ENCODE measurements at regions not wholly inside any gene's neighbourhood (a gene's known extent, or its start where the extent isn't known, plus 50 kb on each side); places are given as distances from the start of the nearest gene placed in this dataset.
A peak's percentile ranks its signal among the peaks of the same experiment; 100 is the strongest.
"Not testable (repeated sequence)": the region's sequence is repeated elsewhere in the genome, so short reads cannot be mapped to it uniquely, and the experiment has no call there.

DNA sequence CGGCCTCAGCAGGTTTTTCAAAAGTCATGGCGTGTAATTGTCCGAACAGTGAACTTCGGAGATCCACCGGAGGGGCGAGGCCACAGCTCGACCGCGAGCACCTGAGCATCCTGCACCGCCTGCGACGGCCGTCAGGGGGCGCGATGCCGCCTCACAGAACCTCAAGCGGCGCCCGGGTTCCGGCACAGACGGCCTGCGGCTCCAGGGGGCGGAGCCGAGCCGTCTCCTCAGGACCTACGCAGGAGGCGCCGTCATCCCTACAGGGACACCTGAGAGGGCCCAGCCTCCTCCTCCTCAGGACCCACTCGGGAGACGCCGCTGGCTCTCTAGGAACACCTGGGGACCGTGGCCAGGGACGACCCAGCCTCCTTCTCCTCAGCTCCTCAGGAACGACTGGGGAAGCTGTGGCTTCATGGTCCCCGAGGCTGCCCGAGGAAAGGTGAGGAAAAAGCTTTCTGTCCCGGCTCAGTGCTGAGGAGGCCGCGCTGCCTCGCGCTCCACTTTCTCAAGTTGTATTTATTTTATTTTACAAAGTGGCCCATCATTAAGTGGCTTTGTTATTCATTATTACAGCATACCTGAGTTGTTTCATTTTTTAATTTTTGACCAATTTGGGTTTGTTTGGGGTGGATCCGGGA, 197.3 kb downstream of the LMLN start:
- Histone ChIP-seq H3K4me3 (ENCODE audit: severe bottlenecking) (peak overlapping the region; percentile 35), H3K27ac (ENCODE audit: poor library complexity, severe bottlenecking) (peak overlapping the region; percentile 39)
- not testable (repeated sequence) for H3K27me3 ChIP-seq (ENCODE audit: insufficient read depth, poor library complexity, severe bottlenecking); H3K9me3 ChIP-seq (ENCODE audit: severe bottlenecking); H3K4me1 ChIP-seq (ENCODE audit: insufficient read depth, poor library complexity, severe bottlenecking); H3K36me3 ChIP-seq (ENCODE audit: low read depth); DNase-seq (ENCODE audit: low spot score)
- TF ChIP-seq, protein P1, sequence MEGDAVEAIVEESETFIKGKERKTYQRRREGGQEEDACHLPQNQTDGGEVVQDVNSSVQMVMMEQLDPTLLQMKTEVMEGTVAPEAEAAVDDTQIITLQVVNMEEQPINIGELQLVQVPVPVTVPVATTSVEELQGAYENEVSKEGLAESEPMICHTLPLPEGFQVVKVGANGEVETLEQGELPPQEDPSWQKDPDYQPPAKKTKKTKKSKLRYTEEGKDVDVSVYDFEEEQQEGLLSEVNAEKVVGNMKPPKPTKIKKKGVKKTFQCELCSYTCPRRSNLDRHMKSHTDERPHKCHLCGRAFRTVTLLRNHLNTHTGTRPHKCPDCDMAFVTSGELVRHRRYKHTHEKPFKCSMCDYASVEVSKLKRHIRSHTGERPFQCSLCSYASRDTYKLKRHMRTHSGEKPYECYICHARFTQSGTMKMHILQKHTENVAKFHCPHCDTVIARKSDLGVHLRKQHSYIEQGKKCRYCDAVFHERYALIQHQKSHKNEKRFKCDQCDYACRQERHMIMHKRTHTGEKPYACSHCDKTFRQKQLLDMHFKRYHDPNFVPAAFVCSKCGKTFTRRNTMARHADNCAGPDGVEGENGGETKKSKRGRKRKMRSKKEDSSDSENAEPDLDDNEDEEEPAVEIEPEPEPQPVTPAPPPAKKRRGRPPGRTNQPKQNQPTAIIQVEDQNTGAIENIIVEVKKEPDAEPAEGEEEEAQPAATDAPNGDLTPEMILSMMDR (IDR thresholded peaks at IDR 0.05; ENCODE audit: poor library complexity, severe bottlenecking), result peak; percentile 9
- ATAC-seq (ENCODE audit: low read depth), result peak; percentile 96

DNA sequence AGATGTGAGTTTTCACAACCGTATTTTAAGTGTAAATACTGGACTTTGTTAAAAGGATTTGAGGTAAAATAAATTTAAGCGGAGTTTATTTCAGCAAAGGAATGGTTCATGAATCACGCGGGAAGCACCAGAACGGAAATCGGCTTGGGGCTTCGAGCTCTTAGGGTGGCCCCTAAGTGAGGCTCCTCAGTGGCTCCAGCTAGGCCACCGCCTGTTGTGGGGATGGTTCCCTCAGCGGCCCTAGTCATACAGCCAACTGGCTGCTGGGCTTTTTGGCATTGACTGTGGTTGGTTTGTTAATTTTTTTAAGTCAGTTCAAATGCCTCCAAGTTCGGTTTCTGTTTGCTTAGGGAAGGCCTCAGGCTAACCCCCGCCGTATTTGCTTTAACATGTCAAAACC, 198.0 kb downstream of the LMLN start:
- peak overlapping the region; percentile 39 for H3K27ac ChIP-seq (ENCODE audit: poor library complexity, severe bottlenecking)
- H3K4me3 ChIP-seq (ENCODE audit: severe bottlenecking), result peak overlapping the region; percentile 35
- not testable (repeated sequence) for H3K4me1 ChIP-seq (ENCODE audit: insufficient read depth, poor library complexity, severe bottlenecking); H3K9me3 ChIP-seq (ENCODE audit: severe bottlenecking); H3K36me3 ChIP-seq (ENCODE audit: low read depth); DNase-seq (ENCODE audit: low spot score); H3K27me3 ChIP-seq (ENCODE audit: insufficient read depth, poor library complexity, severe bottlenecking)
- ATAC-seq (ENCODE audit: low read depth), result peak; percentile 25

DNA sequence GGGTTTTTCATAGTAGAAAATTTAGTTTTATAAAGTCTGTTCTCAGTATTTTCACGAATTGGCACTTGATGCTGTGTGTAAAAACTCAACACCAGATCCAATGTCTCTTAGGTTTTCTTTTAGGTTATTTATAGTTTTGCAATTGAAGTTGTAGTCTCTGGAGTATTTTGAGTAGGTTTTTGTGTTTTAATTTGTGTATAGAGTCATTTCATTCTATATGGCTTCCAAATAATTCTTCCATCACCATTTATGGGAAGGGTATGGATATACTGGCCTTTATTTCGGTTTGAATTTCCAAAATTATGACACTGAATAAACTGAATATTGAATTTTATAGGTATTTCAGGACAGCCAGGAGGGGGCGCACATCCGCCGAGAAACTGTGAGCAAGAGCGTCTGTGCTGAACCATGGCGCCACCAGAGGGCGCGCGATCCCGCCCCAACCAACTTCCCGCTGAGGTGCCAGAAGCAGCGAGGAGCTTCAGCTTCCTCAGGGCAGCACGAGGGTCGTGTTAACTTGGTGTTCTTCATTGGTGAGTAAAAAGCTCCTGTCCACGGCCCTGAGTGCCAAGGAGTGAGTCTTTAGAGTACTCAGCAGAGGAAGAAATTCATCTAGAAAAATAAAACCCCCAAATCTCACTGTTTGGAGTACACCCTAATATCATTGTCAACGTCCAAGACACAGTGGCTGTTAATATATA, 207.5 kb downstream of the LMLN start:
- DNase-seq (ENCODE audit: low spot score); H3K4me3 ChIP-seq (ENCODE audit: severe bottlenecking); H3K9me3 ChIP-seq (ENCODE audit: severe bottlenecking); H3K27ac ChIP-seq (ENCODE audit: poor library complexity, severe bottlenecking); H3K4me1 ChIP-seq (ENCODE audit: insufficient read depth, poor library complexity, severe bottlenecking); ATAC-seq (ENCODE audit: low read depth); H3K27me3 ChIP-seq (ENCODE audit: insufficient read depth, poor library complexity, severe bottlenecking): not testable (repeated sequence)
- H3K36me3 ChIP-seq (ENCODE audit: low read depth), result peaks cover 11% of the 10 kb centered on the region
- TF ChIP-seq, protein P1 (IDR thresholded peaks at IDR 0.05; ENCODE audit: poor library complexity, severe bottlenecking), result peak; percentile 95

DNA sequence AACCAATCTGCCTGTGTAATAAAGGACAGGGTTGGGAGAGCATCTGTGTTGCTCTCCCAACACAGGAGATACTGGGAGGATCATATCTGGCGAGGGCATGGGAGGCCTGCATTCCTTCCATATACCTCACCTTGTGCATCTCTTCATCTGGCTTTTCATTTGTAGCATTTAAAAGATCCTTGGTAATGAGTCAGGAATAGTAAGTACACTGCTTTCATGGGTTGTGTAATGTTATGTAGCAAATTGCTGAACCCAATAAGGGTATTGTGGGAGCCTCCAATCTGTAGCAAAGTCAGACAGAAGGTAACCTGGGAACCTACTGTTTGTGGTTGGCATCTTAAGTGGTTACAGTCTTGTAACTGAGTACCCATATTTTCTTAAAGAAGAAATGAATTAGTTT, 210.8 kb downstream of the LMLN start:
- H3K36me3 ChIP-seq (ENCODE audit: low read depth), result peaks cover 11% of the 10 kb centered on the region
- not testable (repeated sequence) for H3K27me3 ChIP-seq (ENCODE audit: insufficient read depth, poor library complexity, severe bottlenecking); H3K9me3 ChIP-seq (ENCODE audit: severe bottlenecking); ATAC-seq (ENCODE audit: low read depth); H3K4me1 ChIP-seq (ENCODE audit: insufficient read depth, poor library complexity, severe bottlenecking); H3K27ac ChIP-seq (ENCODE audit: poor library complexity, severe bottlenecking); DNase-seq (ENCODE audit: low spot score); H3K4me3 ChIP-seq (ENCODE audit: severe bottlenecking)

DNA sequence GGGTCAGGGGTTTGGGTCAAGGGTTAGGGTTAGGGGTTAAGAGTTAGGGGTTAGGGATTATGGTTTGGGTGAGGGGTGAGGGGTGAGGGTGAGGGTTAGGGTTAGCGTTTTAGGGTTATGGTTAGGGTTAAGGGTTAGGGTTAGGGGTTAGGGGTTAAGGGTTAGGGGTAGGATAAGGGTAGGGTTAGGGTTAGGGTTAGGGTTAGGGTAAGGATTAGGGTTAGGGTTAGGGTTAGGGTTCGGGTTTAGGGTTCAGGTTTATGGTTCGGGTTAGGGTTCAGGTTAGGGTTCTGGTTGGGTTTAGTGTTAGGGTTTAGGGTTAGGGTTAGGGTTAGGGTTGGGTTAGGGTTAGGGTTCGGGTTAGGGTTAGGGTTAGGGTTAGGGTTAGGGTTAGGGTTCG, 213.1 kb downstream of the LMLN start:
- H3K27me3 ChIP-seq (ENCODE audit: insufficient read depth, poor library complexity, severe bottlenecking); H3K4me1 ChIP-seq (ENCODE audit: insufficient read depth, poor library complexity, severe bottlenecking); H3K36me3 ChIP-seq (ENCODE audit: low read depth); H3K27ac ChIP-seq (ENCODE audit: poor library complexity, severe bottlenecking); ATAC-seq (ENCODE audit: low read depth); DNase-seq (ENCODE audit: low spot score); H3K9me3 ChIP-seq (ENCODE audit: severe bottlenecking); H3K4me3 ChIP-seq (ENCODE audit: severe bottlenecking): not testable (repeated sequence)

DNA sequence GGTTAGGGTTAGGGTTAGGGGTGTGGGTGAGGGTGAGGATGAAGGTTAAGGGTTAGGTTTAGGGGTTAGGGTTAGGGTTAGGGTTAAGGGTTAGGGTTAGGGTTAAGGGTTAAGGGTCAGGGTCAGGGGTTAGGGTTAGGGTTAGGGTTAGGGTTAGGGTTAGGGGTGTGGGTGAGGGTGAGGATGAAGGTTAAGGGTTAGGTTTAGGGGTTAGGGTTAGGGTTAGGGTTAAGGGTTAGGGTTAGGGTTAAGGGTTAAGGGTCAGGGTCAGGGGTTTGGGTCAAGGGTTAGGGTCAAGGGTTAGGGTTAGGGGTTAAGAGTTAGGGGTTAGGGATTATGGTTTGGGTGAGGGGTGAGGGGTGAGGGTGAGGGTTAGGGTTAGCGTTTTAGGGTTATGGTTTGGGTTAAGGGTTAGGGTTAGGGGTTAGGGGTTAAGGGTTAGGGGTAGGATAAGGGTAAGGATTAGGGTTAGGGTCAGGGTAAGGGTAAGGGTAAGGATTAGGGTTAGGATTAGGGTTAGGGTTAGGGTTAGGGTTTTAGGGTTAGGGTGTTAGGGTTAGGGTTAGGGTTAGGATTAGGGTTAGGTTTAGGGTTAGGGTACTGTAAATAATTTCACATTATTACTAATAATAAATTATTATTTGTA, 214.0 kb downstream of the LMLN start:
- not testable (repeated sequence) for H3K4me3 ChIP-seq (ENCODE audit: severe bottlenecking); H3K27ac ChIP-seq (ENCODE audit: poor library complexity, severe bottlenecking); H3K4me1 ChIP-seq (ENCODE audit: insufficient read depth, poor library complexity, severe bottlenecking); H3K36me3 ChIP-seq (ENCODE audit: low read depth); ATAC-seq (ENCODE audit: low read depth); H3K27me3 ChIP-seq (ENCODE audit: insufficient read depth, poor library complexity, severe bottlenecking); DNase-seq (ENCODE audit: low spot score); H3K9me3 ChIP-seq (ENCODE audit: severe bottlenecking)

All from RWPE2 (cell line).